Colonic mucosa (tissue), 4 donors: ENCODE measurements at regions not wholly inside any gene's neighbourhood (a gene's known extent, or its start where the extent isn't known, plus 50 kb on each side); places are given as distances from the start of the nearest gene placed in this dataset.

Experiments used
- DNase-seq: peaks from one replicate; pipeline ENCODE4 v3.0.0-alpha.2; 2020
- H3K27ac ChIP-seq: fragments of 200-600 bp; one replicate; pipeline ENCODE4 v1.8.0; 2021
- H3K27me3 ChIP-seq: fragments of 200-600 bp; one replicate; pipeline ENCODE4 v1.8.0; 2021
- H3K36me3 ChIP-seq: fragments of 200-600 bp; one replicate; pipeline ENCODE4 v1.8.0; 2021
- H3K4me1 ChIP-seq: fragments of 200-600 bp; one replicate; pipeline ENCODE4 v1.8.0; 2021; ENCODE audit warnings: mild to moderate bottlenecking
- H3K4me3 ChIP-seq: fragments of 200-600 bp; one replicate; pipeline ENCODE4 v1.8.0; 2021
- H3K9ac ChIP-seq, 2 donors: one replicate each; pipeline ENCODE4 v1.7.0; 2013; ENCODE audit warnings: control low read depth in 2 of 2, low read depth in 2 of 2, low read length in 2 of 2
- H3K9me3 ChIP-seq: fragments of 200-600 bp; one replicate; pipeline ENCODE4 v1.8.0; 2021
- CTCF ChIP-seq: fragments of 200-600 bp; IDR thresholded peaks from one replicate; pipeline ENCODE4 v1.8.0; 2022; ENCODE audit warnings: antibody characterized with exemption, mild to moderate bottlenecking
- intact Hi-C: fragments of 100-400 bp; cut with DNase I; formaldehyde crosslinking; loops from one replicate; pipeline ENCODE4 v1.14.1; 2022
- donor health status: healthy.
- donor health status: DM: no; HTN: no; CAD: no.
- donor health status: DM: no; HTN: no; CAD: no.

- TF ChIP-seq CTCF: no peak
- H3K27me3 ChIP-seq: no peaks in the 10 kb centered on the region
- intact Hi-C loops: no loop called here
Measured at GRCh38 chr4:138915756-138916155, 99.8 kb upstream of the NOCT start.

GRCh38 chr4:138912704-138913340 lies 102.8 kb upstream of the NOCT start:
- H3K9ac ChIP-seq: peak overlapping the region in 1 of 2 donors; percentile 38
- H3K27ac ChIP-seq: peak overlapping the region; percentile 82
- intact Hi-C loops: no loop called here
- peaks cover 5% of the 10 kb centered on the region for H3K4me1 ChIP-seq
- no peak for DNase-seq
- no peak for TF ChIP-seq CTCF
- H3K27me3 ChIP-seq: no peaks in the 10 kb centered on the region
- H3K36me3 ChIP-seq: no peaks in the 10 kb centered on the region
- H3K9me3 ChIP-seq: no peaks in the 10 kb centered on the region
- H3K4me3 ChIP-seq: no peak overlapping the region

More at GRCh38 chr4:138915756-138916155, 99.8 kb upstream of the NOCT start:
- Histone ChIP-seq H3K4me3 (no peak overlapping the region), H3K9me3 (no peaks in the 10 kb centered on the region), H3K27ac (no peak overlapping the region), H3K36me3 (no peaks in the 10 kb centered on the region), H3K9ac (no peak overlapping the region), H3K4me1 (peaks cover under 1% of the 10 kb centered on the region)
- DNase-seq: no peak

GRCh38 chr4:138911909-138912703 lies 103.5 kb upstream of the NOCT start:
- H3K27me3 ChIP-seq: no peaks in the 10 kb centered on the region
- peak overlapping the region; percentile 82 for H3K27ac ChIP-seq
- no peak for TF ChIP-seq CTCF
- peak overlapping the region in 1 of 2 donors; percentile 38 for H3K9ac ChIP-seq
- H3K9me3 ChIP-seq: no peaks in the 10 kb centered on the region
- peak; percentile 50 for DNase-seq
- no peaks in the 10 kb centered on the region for H3K36me3 ChIP-seq
- H3K4me3 ChIP-seq: no peak overlapping the region
- intact Hi-C loops: no loop called here
- peaks cover 5% of the 10 kb centered on the region for H3K4me1 ChIP-seq

- Histone ChIP-seq H3K27ac (peak overlapping the region; percentile 82), H3K9ac (peak overlapping the region; percentile 58 to 64), H3K9me3 (no peaks in the 10 kb centered on the region), H3K4me3 (no peak overlapping the region), H3K4me1 (peaks cover 5% of the 10 kb centered on the region), H3K36me3 (no peaks in the 10 kb centered on the region), H3K27me3 (no peaks in the 10 kb centered on the region)
- TF ChIP-seq CTCF: no peak
- intact Hi-C loops: no loop called here
- DNase-seq: peak; percentile 74
Measured at GRCh38 chr4:138910914-138911336, 104.7 kb upstream of the NOCT start.

GRCh38 chr4:138910195-138910913 lies 105.2 kb upstream of the NOCT start:
- no peak overlapping the region for H3K9ac ChIP-seq
- peaks cover 5% of the 10 kb centered on the region for H3K4me1 ChIP-seq
- intact Hi-C loops: no loop called here
- no peaks in the 10 kb centered on the region for H3K36me3 ChIP-seq
- no peak overlapping the region for H3K4me3 ChIP-seq
- H3K9me3 ChIP-seq: no peaks in the 10 kb centered on the region
- no peak for TF ChIP-seq CTCF
- peak overlapping the region; percentile 82 for H3K27ac ChIP-seq
- DNase-seq: no peak
- no peaks in the 10 kb centered on the region for H3K27me3 ChIP-seq
